ENCODE measurements at regions not wholly inside any gene's neighbourhood (a gene's known extent, or its start where the extent isn't known, plus 50 kb on each side); places are given as distances from the start of the nearest gene placed in this dataset.

- no peak for DNase-seq
These were observed 114.2 kb upstream of the PTPN1 start for GRCh38 chr20:50395914-50396488.

- no peak for DNase-seq
These were observed 113.6 kb upstream of the PTPN1 start for GRCh38 chr20:50396623-50397022.

DNA sequence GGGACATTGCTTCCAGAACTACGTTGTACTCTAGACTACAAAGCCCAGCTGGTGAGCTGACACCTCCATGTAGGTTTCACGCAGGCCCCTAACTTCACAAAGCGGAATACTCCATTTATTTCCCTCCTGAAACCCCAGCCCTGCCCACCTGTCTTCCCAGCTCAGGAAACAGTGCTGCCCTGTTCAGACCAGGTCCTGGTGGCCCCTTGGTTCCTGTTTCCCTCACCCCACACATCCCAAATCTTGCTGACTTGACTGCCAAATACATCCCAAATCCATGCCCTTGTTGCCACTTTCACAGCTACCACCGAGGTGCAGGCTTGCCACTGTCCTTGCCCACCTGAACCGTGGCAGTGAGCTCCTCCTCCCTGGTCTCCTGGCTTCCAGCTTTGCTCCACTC lies 113.1 kb upstream of the PTPN1 start:
- DNase-seq: no peak

DNA sequence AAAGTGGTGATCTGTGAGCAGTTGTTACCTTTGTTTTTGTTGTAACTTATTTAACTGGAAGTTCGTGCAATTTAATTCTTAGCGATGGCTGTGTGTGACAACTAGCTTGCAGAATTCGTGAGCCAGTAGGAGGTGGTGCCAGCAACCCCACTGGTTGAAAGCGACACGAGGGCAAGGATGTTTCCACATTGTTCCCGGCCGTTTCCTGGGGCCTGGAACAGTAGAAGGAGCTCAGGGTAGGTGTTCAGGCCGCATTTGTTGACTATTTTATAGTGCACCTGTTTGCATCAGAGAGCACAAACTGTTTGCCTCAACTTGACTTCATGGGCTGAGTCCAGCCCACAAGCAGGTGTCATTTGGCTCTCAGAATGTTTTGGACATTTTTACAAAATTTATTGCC lies 112.1 kb upstream of the PTPN1 start:
- no peak for DNase-seq

- no peak for DNase-seq
These were observed 111.7 kb upstream of the PTPN1 start for GRCh38 chr20:50398471-50398820.

GRCh38 chr20:50398821-50399554 lies 111.2 kb upstream of the PTPN1 start:
- no peak for DNase-seq

- DNase-seq: no peak
These were observed 110.6 kb upstream of the PTPN1 start for GRCh38 chr20:50399555-50399916.

- DNase-seq: no peak
These were observed 110.1 kb upstream of the PTPN1 start for GRCh38 chr20:50399917-50400704.

DNA sequence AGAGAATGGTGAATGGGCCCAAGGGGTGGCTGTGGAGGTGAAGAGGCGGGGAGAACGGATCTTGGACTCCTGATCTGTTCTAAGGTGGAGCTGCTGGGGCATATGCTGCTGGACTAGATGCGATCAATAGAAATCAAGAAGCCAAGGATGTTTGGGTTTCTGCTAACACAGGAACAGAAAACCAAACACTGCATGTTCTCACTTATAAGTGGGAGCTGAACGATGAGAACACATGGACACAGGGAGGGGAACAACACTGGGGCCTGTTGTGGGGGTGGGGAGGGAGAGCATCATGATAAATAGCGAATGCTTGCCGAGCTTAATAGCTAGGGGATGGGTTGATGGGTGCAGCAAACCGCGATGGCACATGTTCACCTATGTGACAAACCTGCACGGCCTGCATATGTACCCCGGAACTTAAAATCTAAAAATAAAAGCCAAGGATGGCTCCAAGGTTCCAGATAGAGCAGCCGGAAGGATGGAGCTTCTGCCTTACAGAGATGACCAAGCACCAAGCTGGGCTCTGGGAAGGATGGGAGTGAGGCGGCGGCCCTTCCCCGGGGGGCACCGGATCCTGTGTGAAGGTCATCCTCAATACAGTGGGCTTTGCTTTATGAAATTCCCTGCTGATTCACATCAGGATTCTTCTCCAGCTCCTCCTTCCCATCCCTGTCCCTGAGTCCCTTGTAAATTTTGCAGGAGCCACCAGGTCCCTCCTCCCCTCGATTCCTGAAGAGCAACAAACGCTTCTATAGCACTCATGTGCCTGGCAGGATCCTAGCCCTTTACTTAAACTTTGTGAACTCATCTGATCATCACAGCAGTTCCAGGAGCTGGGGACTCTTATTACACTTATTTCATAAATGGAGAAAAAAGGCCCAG lies 109.2 kb upstream of the PTPN1 start:
- DNase-seq: no peak

GRCh38 chr20:50401587-50402418 lies 108.4 kb upstream of the PTPN1 start:
- no peak for DNase-seq

DNA sequence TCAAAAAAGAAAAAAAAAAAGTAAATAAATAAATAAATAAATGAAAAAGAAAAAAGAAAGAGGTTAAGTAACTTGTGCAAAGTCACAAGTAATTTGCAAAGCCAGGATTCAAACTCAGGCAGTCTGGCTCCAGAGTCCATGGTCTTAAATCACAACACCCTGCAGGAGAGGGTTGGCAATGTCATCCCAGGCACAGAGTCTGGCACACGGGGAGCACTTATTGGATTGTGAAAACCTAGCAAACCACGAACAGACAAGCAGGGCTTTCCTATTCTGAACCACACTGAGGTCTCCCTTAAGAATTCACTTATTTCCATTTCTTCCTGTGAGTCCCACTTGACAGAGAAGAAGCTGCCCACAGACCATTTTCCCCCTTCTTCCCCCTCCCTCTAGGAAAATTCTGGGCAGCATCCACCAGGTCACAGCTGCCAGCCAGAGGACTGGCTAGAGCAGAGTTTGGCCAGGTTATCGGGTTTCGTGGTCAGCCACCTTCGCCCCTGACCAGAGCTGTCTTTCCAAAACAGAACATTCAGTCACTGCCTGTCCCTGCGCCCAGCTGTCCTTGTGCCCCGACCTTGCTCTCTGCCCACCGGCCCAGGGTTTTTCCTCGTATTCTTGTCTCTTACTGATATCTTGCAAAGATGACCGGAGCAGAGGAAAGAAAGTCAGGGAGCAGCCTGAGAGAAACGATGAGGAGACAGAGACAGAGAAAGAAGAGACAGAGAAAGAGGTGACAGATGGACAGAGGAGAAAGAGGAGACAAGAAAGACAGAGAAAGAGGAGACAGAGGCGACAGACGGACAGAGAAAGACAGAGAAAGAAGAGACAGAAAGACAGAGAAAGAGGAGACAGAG lies 106.4 kb upstream of the PTPN1 start:
- no peak for DNase-seq

GRCh38 chr20:50404419-50405234 lies 105.6 kb upstream of the PTPN1 start:
- DNase-seq: no peak

DNA sequence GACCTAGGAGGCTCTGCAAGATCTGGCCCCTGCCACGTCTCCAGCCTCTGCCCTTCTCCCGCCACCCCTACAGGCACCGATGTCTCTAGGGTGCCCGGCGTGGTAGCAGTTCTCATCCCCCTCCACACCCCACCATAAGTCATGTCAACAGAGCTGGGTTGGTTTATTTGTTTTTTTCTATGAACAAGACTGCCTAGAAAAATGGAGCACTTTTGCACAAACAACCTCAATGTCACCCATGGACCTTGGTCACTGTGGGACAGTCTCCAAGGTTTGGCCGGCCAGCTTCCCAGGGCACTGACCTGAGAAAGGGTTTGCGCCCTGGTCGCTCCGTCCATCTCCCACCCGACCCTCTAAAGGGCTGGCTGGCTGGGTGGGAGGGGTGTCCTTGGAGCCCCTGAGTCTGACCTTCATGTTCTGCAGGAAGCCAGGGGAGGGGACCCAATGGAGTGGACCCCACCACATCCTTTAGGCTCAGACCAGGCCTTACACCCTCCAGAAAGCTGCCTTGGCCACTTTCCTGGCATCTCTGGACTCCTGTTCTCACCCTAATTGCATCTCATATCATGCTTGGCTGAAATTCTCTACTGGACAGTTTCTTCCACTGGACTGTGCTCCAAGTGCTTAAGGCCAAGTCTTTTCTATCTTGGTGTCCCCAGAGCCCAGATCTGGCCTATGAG lies 104.8 kb upstream of the PTPN1 start:
- no peak for DNase-seq

GRCh38 chr20:50405915-50406609 lies 104.1 kb upstream of the PTPN1 start:
- DNase-seq: no peak

DNA sequence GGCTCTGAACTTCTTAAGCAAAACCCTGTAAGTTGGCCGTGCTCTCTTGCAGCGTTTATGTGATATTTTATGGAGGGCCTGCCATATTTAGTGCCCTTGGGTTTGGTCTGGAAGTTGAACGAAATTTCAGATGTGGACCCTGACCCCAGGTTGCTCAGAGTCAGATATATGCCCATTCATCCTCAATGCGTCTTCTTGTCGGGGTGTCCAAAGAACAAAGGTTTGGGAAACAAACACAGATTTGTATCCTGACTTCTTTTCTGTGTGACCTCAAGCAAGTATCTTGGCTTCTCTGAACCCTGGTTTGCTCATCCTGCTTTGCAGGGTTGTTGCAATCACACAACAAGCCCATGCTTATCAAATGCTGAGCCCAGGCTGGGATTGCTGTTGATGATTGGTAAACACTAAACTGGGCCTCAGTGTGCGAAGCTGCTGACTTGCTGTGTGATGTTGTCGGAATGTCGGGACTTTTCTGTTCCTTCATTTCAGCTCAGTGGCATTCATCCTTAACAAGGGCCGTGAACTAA lies 103.5 kb upstream of the PTPN1 start:
- no peak for DNase-seq

DNA sequence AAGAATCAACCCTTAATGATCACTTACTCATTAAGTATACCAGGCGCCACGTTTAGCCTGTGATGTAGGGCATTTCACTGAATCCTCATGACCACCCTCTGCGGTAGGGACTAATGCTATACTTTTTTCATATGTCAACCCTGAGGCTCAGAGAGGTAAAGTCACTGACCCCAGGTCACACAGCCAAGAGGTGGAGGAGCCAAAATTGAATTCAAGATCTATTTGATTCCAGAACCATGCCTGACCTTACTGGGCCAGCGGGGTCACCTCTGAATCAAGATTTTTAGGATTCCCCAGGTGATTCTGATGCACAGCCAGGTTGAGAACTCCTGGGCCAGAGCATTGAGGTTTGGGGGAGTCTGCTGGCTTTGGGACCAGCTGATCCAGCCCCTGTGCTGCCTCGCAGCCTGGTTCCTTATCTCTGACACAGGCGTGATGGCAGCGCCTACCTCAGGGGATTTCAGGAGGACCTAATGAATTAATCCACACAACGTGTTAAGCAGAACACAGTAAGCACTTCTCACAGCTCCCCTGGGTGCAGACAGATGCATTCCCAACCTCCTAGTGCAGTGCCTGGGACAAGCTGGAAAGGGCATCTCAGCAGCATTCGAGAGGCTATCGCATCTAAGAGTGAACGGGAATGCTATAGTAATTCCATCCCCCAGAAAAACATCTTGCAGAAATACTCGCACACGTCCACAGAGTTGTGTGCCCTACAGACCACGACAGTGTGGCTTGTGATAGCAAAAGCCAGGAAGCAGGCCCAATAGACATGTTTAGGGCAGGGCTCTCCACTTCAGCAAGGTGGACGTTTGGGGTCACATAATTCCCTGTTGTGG lies 101.4 kb upstream of the PTPN1 start:
- DNase-seq: no peak

GRCh38 chr20:50409495-50409894 lies 100.7 kb upstream of the PTPN1 start:
- DNase-seq: no peak

DNA sequence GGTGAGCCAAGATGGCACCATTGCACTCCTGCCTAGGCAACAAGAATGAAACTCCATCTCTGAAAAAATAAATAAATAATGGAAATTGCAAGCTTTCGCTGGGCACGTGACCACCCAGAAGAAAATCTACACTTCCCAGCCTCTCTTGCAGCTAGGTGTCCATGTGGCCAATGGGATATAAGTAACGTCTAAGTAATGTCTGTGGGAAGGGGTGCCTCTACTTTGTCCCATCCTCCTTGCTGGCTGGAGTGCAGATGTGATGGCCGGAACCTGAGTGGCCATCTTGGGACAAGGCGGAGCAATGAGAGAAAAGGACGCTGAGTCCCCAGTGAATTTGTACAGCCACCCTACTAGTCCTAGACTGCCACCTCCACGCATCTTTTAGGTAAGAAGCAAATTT lies 99.8 kb upstream of the PTPN1 start:
- no peak for DNase-seq
